Neural cell (in vitro differentiated cells): ENCODE measurements at regions not wholly inside any gene's neighbourhood (a gene's known extent, or its start where the extent isn't known, plus 50 kb on each side); places are given as distances from the start of the nearest gene placed in this dataset.
"Not testable (repeated sequence)": the region's sequence is repeated elsewhere in the genome, so short reads cannot be mapped to it uniquely, and the experiment has no call there.

Experiments used
- H2AFZ ChIP-seq: fragments of 200-600, 300-800 bp; sonication (generic), shearing (Covaris generic); 2 replicates; pipeline ENCODE4 v1.6.0; 2014; ENCODE audit warnings: low read depth, mild to moderate bottlenecking, antibody characterized with exemption, low read length, moderate library complexity
- H3F3A ChIP-seq: fragments of 200-600 bp; shearing (Covaris generic); 2 replicates; pipeline ENCODE4 v1.6.1; 2016; ENCODE audit warnings: mild to moderate bottlenecking, moderate library complexity, mixed read lengths, antibody characterized with exemption, low read length; ENCODE audit not compliant: insufficient read depth, poor library complexity, severe bottlenecking
- H3K27ac ChIP-seq: fragments of 200-600, 300-800 bp; sonication (generic), shearing (Covaris generic); 2 replicates; pipeline ENCODE4 v1.5.1; 2014; ENCODE audit warnings: mild to moderate bottlenecking, low read length, moderate library complexity
- H3K27me3 ChIP-seq: fragments of 300-800, 200-600 bp; sonication (generic), shearing (Covaris generic); 2 replicates; pipeline ENCODE4 v1.6.0; 2014; ENCODE audit warnings: mild to moderate bottlenecking, low read depth, low read length, moderate library complexity; ENCODE audit not compliant: insufficient read depth
- H3K36me3 ChIP-seq: fragments of 300-800, 200-600 bp; sonication (generic), shearing (Covaris generic); 2 replicates; pipeline ENCODE4 v1.5.1; 2014; ENCODE audit warnings: mild to moderate bottlenecking, antibody characterized with exemption, low read length, moderate library complexity; ENCODE audit not compliant: insufficient read depth
- H3K4me2 ChIP-seq: fragments of 300-800, 200-600 bp; sonication (generic), shearing (Covaris generic); 2 replicates; pipeline ENCODE4 v1.6.0; 2014; ENCODE audit warnings: mild to moderate bottlenecking, low read length
- H3K4me3 ChIP-seq: fragments of 300-800, 200-600 bp; sonication (generic), shearing (Covaris generic); 2 replicates; pipeline ENCODE4 v1.5.1; 2014; ENCODE audit warnings: mild to moderate bottlenecking, low read length, moderate library complexity
- H3K79me2 ChIP-seq: fragments of 200-600 bp; shearing (Covaris generic); replicated peaks from 2 replicates; pipeline ENCODE4 v1.6.0; 2014; ENCODE audit warnings: mild to moderate bottlenecking, low read length, moderate library complexity; ENCODE audit not compliant: insufficient read depth
- H3K9ac ChIP-seq: fragments of 300-800, 200-600 bp; sonication (generic), shearing (Covaris generic); 2 replicates; pipeline ENCODE4 v1.6.1; 2016; ENCODE audit warnings: mild to moderate bottlenecking, low read length, mixed read lengths
- H3K9me2 ChIP-seq: fragments of 200-600 bp; shearing (Covaris generic); 2 replicates; pipeline ENCODE4 v1.6.1; 2016; ENCODE audit warnings: mild to moderate bottlenecking, low read length, mixed read lengths; ENCODE audit not compliant: insufficient read depth
- H3K9me3 ChIP-seq: fragments of 200-600, 300-800 bp; sonication (generic), shearing (Covaris generic); 2 replicates; pipeline ENCODE4 v1.6.1; 2016; ENCODE audit warnings: mild to moderate bottlenecking, mixed run types, low read length, moderate library complexity, mixed read lengths
- H4K20me1 ChIP-seq: fragments of 200-600 bp; shearing (Covaris generic); 2 replicates; pipeline ENCODE4 v1.6.1; 2016; ENCODE audit warnings: mild to moderate bottlenecking, mixed run types; ENCODE audit not compliant: insufficient read depth
- EP300 ChIP-seq: fragments of 450-650 bp; conservative IDR thresholded peaks from 2 replicates; pipeline ENCODE4 v1.6.1; 2014; ENCODE audit warnings: antibody characterized with exemption, mild to moderate bottlenecking, moderate library complexity; ENCODE audit not compliant: poor library complexity, severe bottlenecking
- EZH2 ChIP-seq: fragments of 200-600, 300-800 bp; shearing (Covaris generic), sonication (generic); IDR thresholded peaks from 2 replicates; pipeline ENCODE4 v1.6.1; 2014; ENCODE audit warnings: antibody characterized with exemption, low read length, borderline replicate concordance, mild to moderate bottlenecking; ENCODE audit not compliant: insufficient read depth, poor library complexity, severe bottlenecking
- MXI1 ChIP-seq: fragments of 450-650 bp; conservative IDR thresholded peaks from 2 replicates; pipeline ENCODE4 v1.6.1; 2014; ENCODE audit warnings: antibody characterized with exemption, mild to moderate bottlenecking; ENCODE audit not compliant: poor library complexity, severe bottlenecking
- POLR2AphosphoS5 ChIP-seq: IDR thresholded peaks from 2 replicates; pipeline ENCODE4 v1.6.1; 2012
- RAD21 ChIP-seq: fragments of 450-650 bp; conservative IDR thresholded peaks from 2 replicates; pipeline ENCODE4 v1.6.1; 2014; ENCODE audit warnings: antibody characterized with exemption, mild to moderate bottlenecking, moderate library complexity
- REST ChIP-seq: IDR thresholded peaks from 2 replicates; pipeline ENCODE4 v1.6.1; 2012; ENCODE audit warnings: borderline replicate concordance
- SMC3 ChIP-seq: fragments of 450-650 bp; conservative IDR thresholded peaks from 2 replicates; pipeline ENCODE4 v1.6.1; 2014; ENCODE audit warnings: antibody characterized with exemption, mild to moderate bottlenecking, moderate library complexity; ENCODE audit not compliant: poor library complexity
- TF ChIP-seq, protein P1 (sequence below): fragments of 450-650 bp; IDR thresholded peaks from 2 replicates; pipeline ENCODE4 v1.5.1; 2014; ENCODE audit warnings: antibody characterized with exemption, mild to moderate bottlenecking, moderate library complexity; ENCODE audit not compliant: poor library complexity, severe bottlenecking

DNA sequence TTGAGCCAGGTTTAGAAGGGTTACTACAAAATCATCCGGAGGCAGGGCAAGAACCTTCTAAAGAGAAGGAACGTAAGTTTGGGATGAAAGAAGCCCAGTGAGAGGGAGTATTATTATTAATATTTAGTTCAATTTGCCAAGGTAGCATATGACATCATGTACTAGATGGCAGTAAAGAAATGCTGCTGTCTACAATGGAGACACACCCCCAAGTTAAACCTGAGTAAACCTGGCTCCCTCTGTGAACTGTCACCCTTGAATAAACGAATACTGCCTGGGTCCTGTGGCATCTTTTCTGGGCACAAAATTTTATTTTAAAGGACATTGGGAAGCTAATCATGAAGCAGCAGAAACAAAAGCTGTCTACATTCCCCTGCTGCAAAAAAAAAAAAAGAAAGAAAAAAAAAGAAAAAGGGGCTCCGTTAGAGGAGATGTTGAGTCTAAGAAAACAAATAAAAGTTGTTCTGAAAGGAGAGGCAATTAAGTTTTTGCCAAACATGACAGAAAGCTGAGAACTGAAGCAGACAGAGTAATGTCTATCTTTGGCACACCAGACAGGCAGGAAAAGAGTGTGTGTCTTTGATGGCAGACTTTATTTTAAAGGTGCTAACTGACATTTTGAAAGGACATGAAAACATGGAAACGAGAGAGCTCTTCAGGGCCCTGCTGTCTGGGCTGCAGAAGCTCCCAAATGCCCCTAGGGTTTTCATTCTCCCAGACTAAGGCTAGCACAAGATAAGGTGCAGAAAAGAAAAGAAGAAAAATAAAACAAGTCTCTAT lies 557.7 kb upstream of the CHAC2 start:
- Histone ChIP-seq H2AFZ (no peak overlapping the region), H3F3A (no peaks in the 10 kb centered on the region), H3K27ac (no peak overlapping the region), H3K4me2 (no peak overlapping the region), H3K4me3 (no peak overlapping the region), H3K36me3 (no peaks in the 10 kb centered on the region), H3K9ac (no peak overlapping the region), H3K27me3 (no peaks in the 10 kb centered on the region), H3K79me2 (no peaks in the 10 kb centered on the region), H3K9me2 (no peaks in the 10 kb centered on the region), H3K9me3 (no peaks in the 10 kb centered on the region), H4K20me1 (no peaks in the 10 kb centered on the region)
- no peak for TF ChIP-seq POLR2AphosphoS5
- TF ChIP-seq SMC3, result no peak
- TF ChIP-seq MXI1, result no peak
- TF ChIP-seq, protein P1, sequence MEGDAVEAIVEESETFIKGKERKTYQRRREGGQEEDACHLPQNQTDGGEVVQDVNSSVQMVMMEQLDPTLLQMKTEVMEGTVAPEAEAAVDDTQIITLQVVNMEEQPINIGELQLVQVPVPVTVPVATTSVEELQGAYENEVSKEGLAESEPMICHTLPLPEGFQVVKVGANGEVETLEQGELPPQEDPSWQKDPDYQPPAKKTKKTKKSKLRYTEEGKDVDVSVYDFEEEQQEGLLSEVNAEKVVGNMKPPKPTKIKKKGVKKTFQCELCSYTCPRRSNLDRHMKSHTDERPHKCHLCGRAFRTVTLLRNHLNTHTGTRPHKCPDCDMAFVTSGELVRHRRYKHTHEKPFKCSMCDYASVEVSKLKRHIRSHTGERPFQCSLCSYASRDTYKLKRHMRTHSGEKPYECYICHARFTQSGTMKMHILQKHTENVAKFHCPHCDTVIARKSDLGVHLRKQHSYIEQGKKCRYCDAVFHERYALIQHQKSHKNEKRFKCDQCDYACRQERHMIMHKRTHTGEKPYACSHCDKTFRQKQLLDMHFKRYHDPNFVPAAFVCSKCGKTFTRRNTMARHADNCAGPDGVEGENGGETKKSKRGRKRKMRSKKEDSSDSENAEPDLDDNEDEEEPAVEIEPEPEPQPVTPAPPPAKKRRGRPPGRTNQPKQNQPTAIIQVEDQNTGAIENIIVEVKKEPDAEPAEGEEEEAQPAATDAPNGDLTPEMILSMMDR, result no peak
- no peak for TF ChIP-seq EZH2
- TF ChIP-seq REST, result no peak
- TF ChIP-seq RAD21, result no peak

DNA sequence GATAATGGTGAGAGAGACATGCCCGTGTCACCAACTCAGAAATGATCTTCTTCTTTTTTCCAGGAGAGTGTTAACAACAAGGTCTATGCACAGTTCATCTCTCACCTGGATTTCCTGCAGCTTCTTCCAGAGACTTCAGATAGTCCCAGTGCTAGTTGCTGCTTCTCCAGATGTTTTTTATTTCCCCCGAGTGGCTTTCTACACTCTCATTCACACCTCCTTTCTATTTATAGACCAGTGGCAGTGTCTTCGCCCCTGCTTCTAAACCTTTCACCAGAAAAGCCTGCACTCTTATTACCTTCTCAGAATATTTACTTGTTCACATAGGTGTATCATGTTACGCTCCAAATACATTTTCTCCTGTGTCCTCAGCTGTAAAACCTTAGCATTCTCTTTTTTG lies 558.8 kb upstream of the CHAC2 start:
- no peaks in the 10 kb centered on the region for H3K79me2 ChIP-seq
- no peaks in the 10 kb centered on the region for H3F3A ChIP-seq
- H3K9me2 ChIP-seq, result no peaks in the 10 kb centered on the region
- no peak overlapping the region for H2AFZ ChIP-seq
- H3K36me3 ChIP-seq, result no peaks in the 10 kb centered on the region
- H3K4me3 ChIP-seq, result peak overlapping the region; percentile 2
- no peaks in the 10 kb centered on the region for H3K27me3 ChIP-seq
- no peak overlapping the region for H3K4me2 ChIP-seq
- no peaks in the 10 kb centered on the region for H4K20me1 ChIP-seq
- H3K27ac ChIP-seq, result no peak overlapping the region
- TF ChIP-seq SMC3 (no peak), EZH2 (no peak), EP300 (no peak), POLR2AphosphoS5 (no peak), RAD21 (no peak)
- TF ChIP-seq, protein P1, result no peak
- H3K9ac ChIP-seq, result no peak overlapping the region
- H3K9me3 ChIP-seq, result no peaks in the 10 kb centered on the region

DNA sequence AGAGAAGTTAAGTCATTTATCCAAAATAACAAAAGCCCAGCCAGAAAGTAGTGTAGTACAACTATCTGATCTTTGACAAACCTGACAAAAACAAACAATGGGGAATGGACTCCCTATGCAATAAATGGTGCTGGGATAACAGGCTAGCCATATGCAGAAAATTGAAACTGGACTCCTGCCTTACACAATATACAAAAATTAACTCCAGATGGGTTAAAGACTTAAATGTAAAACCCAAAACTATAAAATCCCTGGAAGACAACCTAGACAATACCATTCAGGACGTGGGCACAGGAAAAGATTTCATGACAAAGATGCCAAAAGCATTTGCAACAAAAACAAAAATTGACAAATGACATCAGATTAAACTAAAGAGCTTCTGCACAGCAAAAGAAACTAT lies 561.4 kb upstream of the CHAC2 start:
- H4K20me1 ChIP-seq, H3K4me2 ChIP-seq, H3F3A ChIP-seq, H3K4me3 ChIP-seq, H3K9me3 ChIP-seq, H3K79me2 ChIP-seq, H3K27me3 ChIP-seq, H2AFZ ChIP-seq, H3K9me2 ChIP-seq, H3K36me3 ChIP-seq, H3K9ac ChIP-seq, H3K27ac ChIP-seq: not testable (repeated sequence)
